ENCODE measurements at regions not wholly inside any gene's neighbourhood (a gene's known extent, or its start where the extent isn't known, plus 50 kb on each side); places are given as distances from the start of the nearest gene placed in this dataset.
A peak's percentile ranks its signal among the peaks of the same experiment; 100 is the strongest.

DNA sequence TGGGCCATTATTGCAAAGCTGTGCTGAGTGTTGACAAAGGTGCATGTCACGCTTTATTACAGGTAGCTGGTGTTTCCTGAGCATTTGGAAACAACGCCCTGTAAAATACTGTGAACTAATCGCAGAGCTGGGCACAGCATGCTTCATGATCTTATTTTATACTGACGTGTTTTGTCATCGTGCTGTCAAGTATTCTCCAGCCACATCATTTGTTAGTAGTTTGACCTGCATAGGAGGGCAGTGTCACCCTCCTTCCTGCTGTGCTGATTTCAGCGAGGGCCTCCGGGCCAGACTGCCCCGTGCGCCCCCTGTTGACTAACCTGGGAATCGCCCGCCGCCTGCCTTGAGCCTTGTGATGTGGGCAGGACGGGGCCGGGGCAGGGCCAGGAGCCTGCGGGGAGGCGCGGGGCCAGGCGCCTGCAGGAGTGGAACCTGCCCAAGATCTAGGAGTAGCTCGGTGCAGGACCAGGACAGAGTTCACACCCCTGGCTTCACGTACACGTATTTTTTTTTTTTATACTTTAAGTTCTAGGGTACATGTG is 820.7 kb downstream of the KCNJ18 start:
- H3K27me3 ChIP-seq, result no peaks in the 10 kb centered on the region
- H3K4me3 ChIP-seq, result no peak overlapping the region
- H3K36me3 ChIP-seq (ENCODE audit: low read depth, missing control alignments), result no peaks in the 10 kb centered on the region
- H3K9me3 ChIP-seq, result no peaks in the 10 kb centered on the region
- H3K4me1 ChIP-seq, result no peaks in the 10 kb centered on the region
- DNase-seq, result peak; percentile 45
- intact Hi-C loops (cut with DNase I; ENCODE audit: low total_unique reads), result no loop called here
- 68 to 76% methylated on average over 12 to 21 of the region's 21 CpGs for WGBS, 2 donors
- TF ChIP-seq POLR2A (IDR thresholded peaks at IDR 0.05), result no peak
- no peak overlapping the region for H3K27ac ChIP-seq

DNA sequence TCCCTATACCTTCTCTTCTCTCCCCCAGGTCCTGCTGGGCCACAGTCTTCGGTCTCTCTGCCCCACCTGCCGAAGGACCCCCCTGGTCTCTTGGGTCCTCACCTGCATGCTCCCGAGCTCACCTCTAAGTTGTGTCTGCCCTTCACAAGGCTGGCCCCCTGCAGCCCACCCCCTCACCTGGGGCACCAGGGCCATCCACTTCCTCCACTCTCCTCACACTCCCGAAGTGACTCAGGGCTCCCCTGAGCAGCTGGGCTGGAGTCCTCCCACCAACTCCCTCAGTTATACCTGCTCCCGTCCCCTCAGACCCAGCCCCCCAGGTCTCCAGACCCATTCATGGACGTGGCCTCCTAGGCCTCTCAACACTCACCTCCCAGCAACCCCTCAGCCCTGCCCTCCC is 822.0 kb downstream of the KCNJ18 start:
- H3K9me3 ChIP-seq, result no peaks in the 10 kb centered on the region
- no peak overlapping the region for H3K27ac ChIP-seq
- intact Hi-C loops (cut with DNase I; ENCODE audit: low total_unique reads), result no loop called here
- no peaks in the 10 kb centered on the region for H3K4me1 ChIP-seq
- no peaks in the 10 kb centered on the region for H3K27me3 ChIP-seq
- no peaks in the 10 kb centered on the region for H3K36me3 ChIP-seq (ENCODE audit: low read depth, missing control alignments)
- 74 to 76% methylated on average over 6 of the region's 6 CpGs for WGBS, 2 donors
- DNase-seq, result no peak
- H3K4me3 ChIP-seq, result no peak overlapping the region
- TF ChIP-seq, protein P1, sequence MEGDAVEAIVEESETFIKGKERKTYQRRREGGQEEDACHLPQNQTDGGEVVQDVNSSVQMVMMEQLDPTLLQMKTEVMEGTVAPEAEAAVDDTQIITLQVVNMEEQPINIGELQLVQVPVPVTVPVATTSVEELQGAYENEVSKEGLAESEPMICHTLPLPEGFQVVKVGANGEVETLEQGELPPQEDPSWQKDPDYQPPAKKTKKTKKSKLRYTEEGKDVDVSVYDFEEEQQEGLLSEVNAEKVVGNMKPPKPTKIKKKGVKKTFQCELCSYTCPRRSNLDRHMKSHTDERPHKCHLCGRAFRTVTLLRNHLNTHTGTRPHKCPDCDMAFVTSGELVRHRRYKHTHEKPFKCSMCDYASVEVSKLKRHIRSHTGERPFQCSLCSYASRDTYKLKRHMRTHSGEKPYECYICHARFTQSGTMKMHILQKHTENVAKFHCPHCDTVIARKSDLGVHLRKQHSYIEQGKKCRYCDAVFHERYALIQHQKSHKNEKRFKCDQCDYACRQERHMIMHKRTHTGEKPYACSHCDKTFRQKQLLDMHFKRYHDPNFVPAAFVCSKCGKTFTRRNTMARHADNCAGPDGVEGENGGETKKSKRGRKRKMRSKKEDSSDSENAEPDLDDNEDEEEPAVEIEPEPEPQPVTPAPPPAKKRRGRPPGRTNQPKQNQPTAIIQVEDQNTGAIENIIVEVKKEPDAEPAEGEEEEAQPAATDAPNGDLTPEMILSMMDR (IDR thresholded peaks at IDR 0.05), result no peak
- no peak for TF ChIP-seq POLR2A (IDR thresholded peaks at IDR 0.05)

DNA sequence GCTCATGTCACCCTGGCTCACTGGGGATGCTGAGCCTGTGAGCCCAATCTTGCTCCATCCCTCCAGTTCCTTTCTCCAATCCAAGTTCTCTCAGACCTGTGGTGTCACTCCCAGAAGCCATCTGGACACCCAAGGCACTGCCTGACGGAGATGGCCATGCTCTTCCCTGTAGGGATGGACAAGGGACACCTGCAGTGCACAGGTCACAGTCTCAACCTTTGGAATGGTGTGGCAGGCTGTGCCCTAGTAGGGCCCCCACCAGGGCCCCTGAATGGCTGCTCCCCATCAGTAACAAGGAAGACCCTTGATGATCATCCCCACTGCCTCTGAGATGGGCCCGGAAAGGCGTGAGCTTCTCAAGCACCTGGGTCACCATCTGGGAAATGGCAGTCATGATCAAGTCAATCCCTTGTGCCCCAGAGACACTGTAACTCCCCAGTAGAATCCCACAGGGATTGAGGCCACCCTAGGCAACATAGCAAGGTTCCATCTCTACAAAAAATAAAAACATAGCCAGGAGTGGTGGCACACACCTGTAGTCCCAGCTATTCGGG is 822.5 kb downstream of the KCNJ18 start:
- intact Hi-C loops (cut with DNase I; ENCODE audit: low total_unique reads), result no loop called here
- TF ChIP-seq POLR2A (IDR thresholded peaks at IDR 0.05), result no peak
- TF ChIP-seq, protein P1 (IDR thresholded peaks at IDR 0.05), result no peak

DNA sequence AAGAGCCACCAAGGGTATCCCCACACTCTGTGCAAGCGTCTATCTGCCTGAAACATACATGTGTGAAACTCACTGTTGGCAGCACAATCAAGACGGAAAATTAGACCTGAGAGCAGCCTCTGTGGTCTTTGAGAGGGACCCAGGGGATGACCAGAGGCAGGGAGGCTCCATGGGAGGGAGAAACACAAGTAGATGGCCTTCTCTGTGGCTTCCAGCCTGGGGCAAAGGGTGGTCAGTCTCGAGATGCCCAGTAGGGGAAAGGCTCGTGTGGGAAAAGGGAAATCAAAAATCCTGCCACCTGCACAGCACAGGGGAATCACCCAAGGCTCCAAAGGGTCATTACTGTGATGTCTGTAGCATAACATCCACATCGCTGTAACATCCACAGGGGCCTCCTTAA is 823.3 kb downstream of the KCNJ18 start:
- no peaks in the 10 kb centered on the region for H3K9me3 ChIP-seq
- H3K27ac ChIP-seq, result no peak overlapping the region
- intact Hi-C loops (cut with DNase I; ENCODE audit: low total_unique reads), result no loop called here
- no peaks in the 10 kb centered on the region for H3K27me3 ChIP-seq
- H3K36me3 ChIP-seq (ENCODE audit: low read depth, missing control alignments), result no peaks in the 10 kb centered on the region
- WGBS, 2 donors, result 67% methylated on average over 5 of the region's 5 CpGs
- no peak overlapping the region for H3K4me3 ChIP-seq
- DNase-seq, result no peak
- no peak for TF ChIP-seq POLR2A (IDR thresholded peaks at IDR 0.05)
- TF ChIP-seq, protein P1 (IDR thresholded peaks at IDR 0.05), result no peak
- H3K4me1 ChIP-seq, result no peaks in the 10 kb centered on the region

More for the DNA sequence above, 822.5 kb downstream of the KCNJ18 start:
- Histone ChIP-seq H3K4me1 (no peaks in the 10 kb centered on the region), H3K27ac (no peak overlapping the region), H3K4me3 (no peak overlapping the region), H3K27me3 (no peaks in the 10 kb centered on the region), H3K9me3 (no peaks in the 10 kb centered on the region), H3K36me3 (ENCODE audit: low read depth, missing control alignments) (no peaks in the 10 kb centered on the region)
- WGBS, 2 donors, result 84 to 98% methylated on average over 4 of the region's 4 CpGs
- no peak for DNase-seq

DNA sequence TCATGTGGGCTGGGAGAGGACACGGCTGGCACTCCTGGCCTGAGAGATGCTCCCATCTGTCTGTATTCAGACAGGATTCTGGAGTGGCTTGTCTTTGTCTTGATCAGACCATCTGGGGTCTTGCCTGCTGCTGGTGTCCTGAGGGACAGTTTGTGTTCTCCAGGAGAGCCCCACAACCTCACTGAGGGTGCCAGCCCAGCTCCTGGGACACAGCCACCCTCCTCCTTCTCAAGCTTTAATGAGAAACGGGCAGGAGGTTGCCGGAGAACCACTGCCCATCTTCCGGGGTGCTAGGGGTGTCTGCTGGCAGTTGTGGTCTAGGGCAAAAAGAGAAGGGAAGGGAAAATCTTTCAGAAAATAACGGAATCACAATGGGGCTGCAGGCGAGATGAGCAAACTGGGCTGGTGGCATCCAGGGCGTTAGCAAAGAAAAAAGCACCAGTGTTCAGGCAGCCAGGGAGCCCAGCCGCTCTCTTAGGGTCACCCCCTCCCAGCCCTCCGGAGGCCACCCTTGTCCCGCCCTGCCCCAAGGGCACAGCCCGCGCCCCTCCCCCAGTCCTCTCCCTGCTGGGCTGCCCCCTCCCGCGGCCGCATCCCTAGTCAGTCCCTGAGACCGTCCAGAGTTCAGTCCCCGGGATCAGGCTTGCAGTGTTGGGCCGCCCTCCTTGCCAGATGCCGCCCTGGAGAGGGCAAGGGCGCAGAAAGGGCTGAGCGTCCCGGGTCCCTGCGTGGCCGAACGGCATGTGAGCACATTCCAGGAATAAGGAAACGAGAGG is 824.7 kb downstream of the KCNJ18 start:
- Histone ChIP-seq H3K4me3 (peak overlapping the region in 1 of 2 donors; percentile 24), H3K9me3 (no peaks in the 10 kb centered on the region), H3K4me1 (no peaks in the 10 kb centered on the region), H3K27ac (no peak overlapping the region), H3K36me3 (ENCODE audit: low read depth, missing control alignments) (no peaks in the 10 kb centered on the region), H3K27me3 (no peaks in the 10 kb centered on the region)
- WGBS, 2 donors, result 57 to 59% methylated on average over 16 to 26 of the region's 26 CpGs
- no peak for TF ChIP-seq POLR2A (IDR thresholded peaks at IDR 0.05)
- TF ChIP-seq, protein P1 (IDR thresholded peaks at IDR 0.05), result no peak
- intact Hi-C loops (cut with DNase I; ENCODE audit: low total_unique reads), result no loop called here
- no peak for DNase-seq

Data from testis (tissue), 2 donors.